RWPE2 (cell line): ENCODE measurements at regions not wholly inside any gene's neighbourhood (a gene's known extent, or its start where the extent isn't known, plus 50 kb on each side); places are given as distances from the start of the nearest gene placed in this dataset.

Experiments used
- ATAC-seq: fragments of 200-7000 bp; cut with Tn5 transposase; 3 replicates; pipeline ENCODE4 v1.9.1; 2021; ENCODE audit warnings: low read depth
- DNase-seq: peaks from one replicate; pipeline ENCODE4 v3.0.0-alpha.2; 2020; ENCODE audit warnings: low spot score
- H3K27ac ChIP-seq: fragments of 450-650 bp; 2 replicates; pipeline ENCODE4 v1.5.1; 2017; ENCODE audit warnings: mild to moderate bottlenecking; ENCODE audit not compliant: poor library complexity, severe bottlenecking
- H3K27me3 ChIP-seq: fragments of 250-450 bp; sonication (Bioruptor Pico); 2 replicates; pipeline ENCODE4 v1.5.1; 2021; ENCODE audit warnings: mild to moderate bottlenecking, moderate library complexity; ENCODE audit not compliant: insufficient read depth, poor library complexity, severe bottlenecking
- H3K36me3 ChIP-seq: fragments of 250-450 bp; sonication (Bioruptor Pico); 2 replicates; pipeline ENCODE4 v1.5.1; 2020; ENCODE audit warnings: low read depth, mild to moderate bottlenecking, moderate library complexity
- H3K4me1 ChIP-seq: fragments of 250-450 bp; sonication (Bioruptor Pico); 2 replicates; pipeline ENCODE4 v1.5.1; 2021; ENCODE audit warnings: mild to moderate bottlenecking, moderate library complexity; ENCODE audit not compliant: insufficient read depth, poor library complexity, severe bottlenecking
- H3K4me3 ChIP-seq: fragments of 250-450 bp; sonication (Bioruptor Pico); 2 replicates; pipeline ENCODE4 v1.5.1; 2021; ENCODE audit warnings: mild to moderate bottlenecking, moderate library complexity; ENCODE audit not compliant: severe bottlenecking
- H3K9me3 ChIP-seq: fragments of 250-450 bp; sonication (Bioruptor Pico); 2 replicates; pipeline ENCODE4 v1.5.1; 2021; ENCODE audit warnings: mild to moderate bottlenecking, moderate library complexity; ENCODE audit not compliant: severe bottlenecking
- TF ChIP-seq, protein P1 (sequence below): fragments of 450-650 bp; IDR thresholded peaks from one replicate; pipeline ENCODE4 v1.5.1; 2017; ENCODE audit warnings: mild to moderate bottlenecking, moderate library complexity; ENCODE audit not compliant: poor library complexity, severe bottlenecking

- Histone ChIP-seq H3K4me1 (no peaks in the 10 kb centered on the region), H3K27ac (no peak overlapping the region), H3K9me3 (no peaks in the 10 kb centered on the region), H3K36me3 (no peaks in the 10 kb centered on the region), H3K4me3 (no peak overlapping the region), H3K27me3 (peaks cover 5% of the 10 kb centered on the region)
- DNase-seq (no peak), ATAC-seq (no peak)
- TF ChIP-seq, protein P1, sequence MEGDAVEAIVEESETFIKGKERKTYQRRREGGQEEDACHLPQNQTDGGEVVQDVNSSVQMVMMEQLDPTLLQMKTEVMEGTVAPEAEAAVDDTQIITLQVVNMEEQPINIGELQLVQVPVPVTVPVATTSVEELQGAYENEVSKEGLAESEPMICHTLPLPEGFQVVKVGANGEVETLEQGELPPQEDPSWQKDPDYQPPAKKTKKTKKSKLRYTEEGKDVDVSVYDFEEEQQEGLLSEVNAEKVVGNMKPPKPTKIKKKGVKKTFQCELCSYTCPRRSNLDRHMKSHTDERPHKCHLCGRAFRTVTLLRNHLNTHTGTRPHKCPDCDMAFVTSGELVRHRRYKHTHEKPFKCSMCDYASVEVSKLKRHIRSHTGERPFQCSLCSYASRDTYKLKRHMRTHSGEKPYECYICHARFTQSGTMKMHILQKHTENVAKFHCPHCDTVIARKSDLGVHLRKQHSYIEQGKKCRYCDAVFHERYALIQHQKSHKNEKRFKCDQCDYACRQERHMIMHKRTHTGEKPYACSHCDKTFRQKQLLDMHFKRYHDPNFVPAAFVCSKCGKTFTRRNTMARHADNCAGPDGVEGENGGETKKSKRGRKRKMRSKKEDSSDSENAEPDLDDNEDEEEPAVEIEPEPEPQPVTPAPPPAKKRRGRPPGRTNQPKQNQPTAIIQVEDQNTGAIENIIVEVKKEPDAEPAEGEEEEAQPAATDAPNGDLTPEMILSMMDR, result no peak
Measured at GRCh38 chr2:104240984-104241383, 612.9 kb upstream of the POU3F3 start.

DNA sequence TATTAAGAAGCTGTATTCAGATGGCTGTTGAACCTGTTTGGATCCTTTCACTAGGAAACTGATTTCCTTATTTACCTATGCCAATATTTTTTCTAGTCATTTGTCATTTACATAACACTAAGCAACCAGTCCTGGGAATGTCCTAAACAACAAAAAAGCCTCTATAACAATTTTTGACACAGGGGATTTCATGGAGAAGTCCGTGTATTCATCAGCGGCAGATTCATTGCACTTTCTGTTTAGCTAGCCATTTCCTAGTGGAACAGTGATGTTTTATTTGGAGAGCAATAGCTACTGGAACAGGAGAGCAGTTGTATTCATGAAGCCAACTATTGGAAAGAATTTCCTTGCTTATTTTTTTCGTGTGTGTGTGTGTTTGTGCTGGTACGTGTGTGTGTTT, 604.3 kb upstream of the POU3F3 start:
- Histone ChIP-seq H3K27ac (no peak overlapping the region), H3K4me1 (no peaks in the 10 kb centered on the region), H3K4me3 (no peak overlapping the region), H3K27me3 (no peaks in the 10 kb centered on the region), H3K9me3 (no peaks in the 10 kb centered on the region), H3K36me3 (no peaks in the 10 kb centered on the region)
- TF ChIP-seq, protein P1, result no peak
- no peak for ATAC-seq
- no peak for DNase-seq

GRCh38 chr2:104250635-104251034, 603.3 kb upstream of the POU3F3 start:
- H3K4me1 ChIP-seq, result no peaks in the 10 kb centered on the region
- ATAC-seq, result no peak
- TF ChIP-seq, protein P1, result no peak
- H3K4me3 ChIP-seq, result no peak overlapping the region
- no peak overlapping the region for H3K27ac ChIP-seq
- H3K27me3 ChIP-seq, result no peaks in the 10 kb centered on the region
- H3K9me3 ChIP-seq, result no peaks in the 10 kb centered on the region
- no peaks in the 10 kb centered on the region for H3K36me3 ChIP-seq
- no peak for DNase-seq

- Histone ChIP-seq H3K27me3 (no peaks in the 10 kb centered on the region), H3K4me1 (no peaks in the 10 kb centered on the region), H3K4me3 (no peak overlapping the region), H3K36me3 (no peaks in the 10 kb centered on the region), H3K9me3 (no peaks in the 10 kb centered on the region), H3K27ac (no peak overlapping the region)
- DNase-seq (no peak), ATAC-seq (no peak)
- TF ChIP-seq, protein P1, result no peak
Measured at GRCh38 chr2:104254017-104254416, 599.9 kb upstream of the POU3F3 start.

- Histone ChIP-seq H3K27ac (no peak overlapping the region), H3K4me3 (no peak overlapping the region), H3K9me3 (no peaks in the 10 kb centered on the region), H3K4me1 (no peaks in the 10 kb centered on the region), H3K36me3 (no peaks in the 10 kb centered on the region), H3K27me3 (no peaks in the 10 kb centered on the region)
- TF ChIP-seq, protein P1, result no peak
- no peak for DNase-seq
- ATAC-seq, result no peak
Measured at GRCh38 chr2:104262714-104263113, 591.2 kb upstream of the POU3F3 start.
